Gastrocnemius medialis (tissue), 4 donors: ENCODE measurements at regions not wholly inside any gene's neighbourhood (a gene's known extent, or its start where the extent isn't known, plus 50 kb on each side); places are given as distances from the start of the nearest gene placed in this dataset.

Experiments
- POLR2A ChIP-seq, 2 donors: fragments of 450-650 bp; IDR thresholded peaks; one replicate each; pipeline ENCODE4 v1.6.1; 2017; ENCODE audit warnings: antibody characterized with exemption in 2 of 2, mild to moderate bottlenecking in 2 of 2, moderate library complexity in 2 of 2
- TF ChIP-seq, protein P1 (sequence below), 5 experiments: fragments of 450-650 bp in 3 of 5; fragments of 200-600 bp in 2 of 5; sonication (generic) in 2 of 5; IDR thresholded peaks in 4 of 5; conservative IDR thresholded peaks in 1 of 5; 1 replicate in 4 of 5; 2 replicates in 1 of 5; pipeline ENCODE4 v1.5.1; 2016 to 2019; ENCODE audit warnings: antibody characterized with exemption in 5 of 5, mild to moderate bottlenecking in 3 of 5, moderate library complexity in 3 of 5

DNA sequence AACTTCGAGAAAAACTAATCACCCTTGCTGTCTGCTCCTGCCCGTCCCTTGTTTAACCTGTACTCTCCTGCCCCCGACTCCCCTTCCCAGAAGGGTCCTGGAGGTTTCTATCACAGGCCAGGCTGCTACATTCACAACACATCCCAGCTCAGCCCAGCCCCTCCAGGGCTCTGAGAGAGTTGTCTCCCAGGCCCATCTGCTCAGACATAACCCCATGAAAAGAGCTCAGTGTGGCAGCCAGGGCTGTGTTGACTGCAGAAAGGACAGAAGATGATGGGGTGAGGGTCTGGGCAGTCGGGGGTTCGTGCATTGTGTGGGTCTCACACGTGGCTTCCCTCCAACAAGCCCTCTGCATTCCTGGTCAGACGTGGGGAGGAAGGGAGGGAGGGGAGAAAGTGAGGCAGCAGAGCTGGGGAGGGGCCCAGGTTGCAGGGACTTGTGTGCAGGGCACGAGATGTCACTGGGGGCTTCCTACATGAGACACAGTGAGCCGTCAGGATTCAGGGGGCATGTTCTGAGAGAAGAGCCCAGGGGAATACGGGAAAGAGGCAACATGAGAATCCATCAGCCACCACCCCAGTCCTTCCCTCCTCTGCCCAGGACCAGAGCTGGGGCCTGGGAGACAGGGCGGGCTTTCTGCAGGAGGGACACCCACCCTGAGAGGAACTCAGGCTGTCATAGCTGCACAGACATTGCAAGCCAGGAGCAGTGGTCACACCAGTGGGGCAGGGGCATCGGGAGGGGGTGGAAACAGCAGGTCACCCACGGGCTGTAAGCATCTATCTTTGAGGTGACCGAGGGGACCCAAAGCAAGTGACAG, 372.9 kb downstream of the PREX1 start:
- no peak for TF ChIP-seq POLR2A (IDR thresholded peaks at IDR 0.05)
- TF ChIP-seq, protein P1, sequence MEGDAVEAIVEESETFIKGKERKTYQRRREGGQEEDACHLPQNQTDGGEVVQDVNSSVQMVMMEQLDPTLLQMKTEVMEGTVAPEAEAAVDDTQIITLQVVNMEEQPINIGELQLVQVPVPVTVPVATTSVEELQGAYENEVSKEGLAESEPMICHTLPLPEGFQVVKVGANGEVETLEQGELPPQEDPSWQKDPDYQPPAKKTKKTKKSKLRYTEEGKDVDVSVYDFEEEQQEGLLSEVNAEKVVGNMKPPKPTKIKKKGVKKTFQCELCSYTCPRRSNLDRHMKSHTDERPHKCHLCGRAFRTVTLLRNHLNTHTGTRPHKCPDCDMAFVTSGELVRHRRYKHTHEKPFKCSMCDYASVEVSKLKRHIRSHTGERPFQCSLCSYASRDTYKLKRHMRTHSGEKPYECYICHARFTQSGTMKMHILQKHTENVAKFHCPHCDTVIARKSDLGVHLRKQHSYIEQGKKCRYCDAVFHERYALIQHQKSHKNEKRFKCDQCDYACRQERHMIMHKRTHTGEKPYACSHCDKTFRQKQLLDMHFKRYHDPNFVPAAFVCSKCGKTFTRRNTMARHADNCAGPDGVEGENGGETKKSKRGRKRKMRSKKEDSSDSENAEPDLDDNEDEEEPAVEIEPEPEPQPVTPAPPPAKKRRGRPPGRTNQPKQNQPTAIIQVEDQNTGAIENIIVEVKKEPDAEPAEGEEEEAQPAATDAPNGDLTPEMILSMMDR (IDR thresholded peaks at IDR 0.05 in 4 of 5, conservative IDR thresholded peaks at IDR 0.05 in 1 of 5) = no peak
